GM15510 (cell line): ENCODE measurements at regions not wholly inside any gene's neighbourhood (a gene's known extent, or its start where the extent isn't known, plus 50 kb on each side); places are given as distances from the start of the nearest gene placed in this dataset.

Source experiments
- POLR2A ChIP-seq: IDR thresholded peaks from 3 replicates; pipeline ENCODE4 v1.6.1; 2011; ENCODE audit warnings: borderline replicate concordance; ENCODE audit not compliant: insufficient read length; ENCODE audit errors: extremely low read depth

DNA sequence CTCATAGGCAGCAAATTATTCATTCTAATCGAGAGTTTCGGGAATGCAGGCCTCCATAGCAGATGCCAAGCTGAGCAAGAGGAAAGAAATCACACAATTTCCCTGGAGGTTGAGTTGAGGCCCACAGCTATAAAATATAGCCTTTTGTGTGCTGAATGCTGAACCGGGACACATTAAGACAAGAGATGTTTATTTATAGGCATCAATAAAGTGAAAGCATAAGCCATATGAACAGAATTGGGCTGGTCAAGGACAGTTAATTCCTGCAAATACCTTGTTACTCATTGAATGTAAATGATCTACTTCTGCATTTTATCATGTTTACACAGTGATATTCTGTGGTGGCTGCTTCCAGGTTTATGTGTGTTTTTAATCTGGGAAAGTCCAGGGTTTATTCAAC is 461.7 kb downstream of the KLF12 start:
- no peak for TF ChIP-seq POLR2A

DNA sequence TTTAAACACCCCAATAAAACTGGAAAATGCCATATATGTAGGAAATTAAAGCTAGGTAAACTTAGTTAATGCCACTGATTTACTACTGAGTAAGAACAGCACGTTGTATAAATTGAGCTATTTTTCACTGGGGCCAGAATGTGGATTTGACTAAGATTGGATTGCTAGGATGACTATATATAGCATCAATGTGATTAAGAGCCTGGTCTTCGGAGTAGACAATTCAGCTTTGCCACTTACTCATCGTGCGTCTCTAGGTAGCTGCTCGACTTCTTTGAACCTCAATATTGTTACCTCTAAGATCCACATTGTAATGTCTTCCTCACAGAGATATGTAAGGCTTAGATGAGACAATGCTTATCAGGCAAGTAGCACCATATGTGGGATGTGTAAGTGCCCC is 462.5 kb downstream of the KLF12 start:
- no peak for TF ChIP-seq POLR2A

DNA sequence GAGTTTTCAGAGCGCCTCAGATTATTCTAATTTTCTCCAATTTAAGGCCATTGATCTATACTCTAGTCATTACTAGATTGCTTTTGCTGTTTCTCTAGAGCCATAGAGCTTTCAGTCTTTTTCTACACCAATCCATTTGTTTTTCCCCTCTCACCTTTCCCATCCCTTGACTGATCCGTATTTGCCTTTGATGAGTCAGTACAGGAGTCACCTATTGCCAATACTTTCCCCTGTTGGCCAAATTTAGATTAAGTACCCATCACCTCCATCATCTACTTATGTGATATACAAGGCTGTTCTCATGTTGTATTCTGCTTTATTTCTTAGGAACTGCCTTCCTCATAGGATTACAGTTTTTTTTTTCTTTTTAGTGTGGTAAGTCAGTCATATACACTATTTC is 463.2 kb downstream of the KLF12 start:
- TF ChIP-seq POLR2A = no peak

DNA sequence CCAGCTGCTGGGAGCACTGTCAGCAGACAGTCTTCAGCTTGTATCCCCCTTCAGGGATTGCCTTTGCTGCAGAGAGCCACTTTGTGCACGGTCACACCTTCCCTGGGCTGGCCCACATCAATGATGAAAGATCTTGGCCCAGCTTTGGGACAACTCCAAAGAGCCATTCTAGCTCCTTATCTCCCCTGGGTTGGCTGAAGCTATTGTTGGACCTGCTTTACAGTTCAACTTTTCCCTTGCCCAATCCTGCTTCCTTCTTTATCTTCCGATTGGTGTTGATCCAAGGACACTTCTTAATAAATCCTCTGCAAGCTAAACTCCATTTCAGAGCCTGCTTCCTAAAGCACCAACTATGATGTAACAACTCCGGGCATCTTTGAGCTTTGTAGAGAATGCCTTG is 466.4 kb downstream of the KLF12 start:
- TF ChIP-seq POLR2A = no peak

DNA sequence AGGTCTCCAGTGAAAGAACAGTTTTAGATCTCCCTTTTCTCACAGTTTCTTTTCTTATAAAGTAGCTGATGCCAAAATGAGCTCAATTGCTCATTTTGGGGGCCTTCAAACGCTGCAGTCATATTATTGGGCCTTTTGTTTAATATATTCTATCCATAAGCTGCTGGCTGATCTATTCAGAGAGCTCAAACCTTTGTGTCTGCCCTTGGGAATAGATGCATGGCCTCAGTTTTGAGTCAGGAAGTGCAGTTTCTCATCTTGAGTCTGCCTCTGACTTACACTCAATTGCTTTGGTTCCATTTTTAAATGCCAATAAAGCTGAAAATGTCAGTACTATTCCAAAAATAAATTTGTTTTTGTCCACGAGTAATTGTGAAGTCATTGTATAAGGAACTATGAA is 468.9 kb downstream of the KLF12 start:
- no peak for TF ChIP-seq POLR2A

DNA sequence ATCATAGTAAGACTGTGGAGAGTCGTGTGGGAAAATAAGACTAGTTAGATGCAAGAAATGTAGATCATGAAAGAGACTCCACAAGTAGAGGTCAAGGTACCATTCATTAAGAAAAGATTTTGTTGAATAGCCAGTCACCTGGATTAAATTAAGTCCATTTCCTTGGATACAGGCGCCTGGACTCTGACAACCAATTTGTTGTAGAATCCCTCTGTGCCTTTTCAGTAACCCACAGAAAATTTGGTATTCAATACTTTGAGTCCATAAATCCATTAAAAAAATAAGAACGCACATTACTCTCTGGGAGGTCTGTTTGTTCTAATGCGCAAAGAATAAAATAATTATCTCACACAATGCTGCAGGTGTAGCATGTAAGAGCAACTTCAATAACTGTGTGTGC is 469.4 kb downstream of the KLF12 start:
- TF ChIP-seq POLR2A = no peak

DNA sequence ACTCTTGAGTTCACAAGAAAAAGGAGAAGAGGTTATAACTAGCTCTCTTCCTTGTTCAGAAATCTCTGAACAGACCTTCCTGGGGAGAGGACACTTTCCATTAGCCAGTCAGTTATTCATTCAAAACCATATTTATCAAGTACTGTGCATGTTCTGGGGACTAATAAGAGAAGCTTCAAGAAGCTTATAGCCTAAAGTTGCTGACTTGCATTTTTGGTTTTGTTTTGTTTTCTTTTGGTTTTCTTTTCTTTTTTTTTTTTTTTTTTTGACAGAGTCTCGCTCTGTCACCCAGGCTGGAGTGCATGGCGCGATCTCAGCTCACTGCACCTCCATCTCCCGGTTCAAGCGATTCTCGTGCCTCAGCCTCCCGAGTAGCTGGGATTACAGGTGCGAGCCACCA is 471.4 kb downstream of the KLF12 start:
- no peak for TF ChIP-seq POLR2A

DNA sequence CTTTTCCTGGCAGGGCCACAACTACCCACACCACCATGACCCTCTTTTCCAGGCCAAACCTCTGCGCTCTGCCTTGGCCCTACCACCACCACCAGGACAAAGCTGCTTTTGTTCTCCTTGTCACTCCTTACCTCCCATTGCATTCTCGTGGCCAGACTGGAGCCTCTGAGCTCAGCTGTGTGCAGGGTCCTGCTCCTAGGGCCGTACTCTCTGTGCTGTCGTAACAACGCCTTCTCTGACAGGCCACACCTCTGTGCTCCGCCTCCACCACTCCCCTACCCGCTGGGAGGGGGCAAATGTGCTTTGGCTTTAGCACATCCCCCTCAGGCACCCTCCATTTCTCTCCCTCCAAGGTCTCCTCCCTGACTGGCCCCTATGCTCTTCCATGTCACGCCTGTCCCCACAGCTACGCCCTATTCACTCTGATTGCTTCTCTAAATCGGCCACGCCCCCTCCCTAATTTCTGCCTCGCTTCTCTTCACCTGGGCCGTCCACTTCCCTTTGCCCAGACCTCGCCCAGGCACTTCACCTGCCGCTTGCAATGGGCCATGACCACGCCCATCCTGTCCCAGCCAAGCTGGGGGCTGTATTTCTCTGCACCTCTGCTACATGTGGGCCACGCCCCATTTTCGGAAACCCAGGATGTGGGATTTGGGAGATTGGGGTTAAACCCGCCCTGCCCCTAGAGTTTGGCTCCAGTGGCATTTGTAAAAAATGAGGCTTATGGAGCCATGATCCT is 472.3 kb downstream of the KLF12 start:
- TF ChIP-seq POLR2A = no peak

DNA sequence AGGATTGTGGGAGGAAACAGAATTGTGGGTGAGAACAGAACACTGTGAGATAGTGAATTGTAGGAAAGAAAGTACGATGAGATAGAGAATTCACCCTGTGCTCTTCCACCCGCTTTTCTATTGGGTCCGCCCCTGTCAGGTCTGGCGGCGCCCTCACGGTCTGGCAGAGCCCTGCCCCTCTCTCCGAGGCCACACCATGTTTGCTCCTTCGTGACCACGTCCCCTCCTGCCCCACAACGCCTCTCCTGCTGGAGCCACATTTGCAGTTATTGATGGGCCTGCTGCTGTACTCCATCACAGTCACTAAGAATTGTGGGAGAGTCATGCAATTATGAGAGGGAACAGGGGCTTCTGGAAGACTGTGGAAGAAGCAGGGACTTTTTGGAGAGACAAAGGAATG is 473.1 kb downstream of the KLF12 start:
- TF ChIP-seq POLR2A = no peak

DNA sequence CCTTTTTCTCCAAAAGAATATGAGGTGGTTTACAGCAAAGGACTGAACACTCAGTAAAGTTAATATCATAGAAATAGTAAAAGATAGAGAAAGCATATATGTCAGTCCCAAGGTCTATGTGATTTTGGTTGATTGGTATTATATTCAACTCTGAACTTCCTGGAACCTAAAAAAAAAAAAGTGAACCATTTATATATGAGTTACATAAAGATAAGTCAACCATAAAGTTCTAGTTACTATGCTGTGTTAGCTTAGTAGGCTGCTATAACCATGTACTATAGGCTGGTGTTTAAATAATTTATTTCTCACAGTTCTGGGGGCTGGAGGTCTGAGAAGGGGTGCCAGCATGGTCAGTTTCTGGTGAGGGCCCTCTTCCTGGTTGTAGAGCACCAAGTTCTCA is 475.6 kb downstream of the KLF12 start:
- TF ChIP-seq POLR2A = no peak

DNA sequence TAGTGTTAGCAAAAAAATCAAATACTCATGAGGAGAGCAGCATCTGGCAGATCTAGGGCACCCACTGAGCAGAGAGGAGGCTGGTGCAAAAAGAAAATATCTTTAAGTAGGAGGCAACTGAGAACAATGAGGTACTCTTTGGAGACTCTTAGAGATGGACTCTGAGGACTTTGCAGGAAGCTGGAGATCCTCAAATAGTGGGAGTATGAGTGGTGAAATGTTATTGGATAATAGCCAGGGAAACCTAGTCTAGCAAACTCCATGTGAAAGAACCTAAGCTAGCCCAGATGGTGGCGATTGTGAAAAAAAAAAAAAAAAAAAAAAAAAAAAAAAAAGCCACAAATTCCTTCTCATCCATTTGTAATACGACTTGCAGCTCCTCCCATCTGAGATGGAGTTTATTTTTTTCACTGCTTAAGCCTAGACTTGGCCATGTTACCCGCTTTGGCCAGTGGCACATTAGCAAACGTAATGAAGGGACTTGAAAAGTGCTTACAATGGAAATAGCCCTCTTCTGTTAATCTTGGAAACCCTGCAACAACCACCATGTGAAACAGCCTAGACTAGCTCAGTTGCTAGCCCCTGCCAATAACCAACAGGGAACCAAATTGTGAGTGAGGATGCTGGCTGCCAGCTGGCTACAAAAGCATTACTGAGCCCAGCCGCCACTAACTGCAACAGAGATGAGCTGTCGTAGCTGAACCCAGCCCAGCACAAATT is 476.2 kb downstream of the KLF12 start:
- TF ChIP-seq POLR2A = no peak

DNA sequence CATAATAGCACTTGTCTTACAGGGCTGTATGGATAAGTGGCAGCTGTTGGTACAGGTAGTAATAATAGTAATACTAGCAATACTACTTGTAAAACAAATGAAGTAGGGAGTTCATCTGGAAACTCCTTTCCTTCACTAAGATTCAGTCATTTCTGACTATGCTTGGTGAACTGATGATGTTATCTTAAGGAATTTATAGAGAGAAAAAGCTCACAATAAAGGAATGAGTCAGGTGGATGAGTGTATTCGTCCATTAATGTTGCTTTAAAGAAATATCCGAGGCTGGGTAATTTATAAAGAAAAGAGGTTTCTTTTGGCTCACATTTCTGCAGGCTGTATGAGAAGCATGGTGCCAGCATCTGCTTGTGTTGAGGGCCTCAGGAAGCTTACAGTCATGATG is 477.3 kb downstream of the KLF12 start:
- TF ChIP-seq POLR2A = no peak

DNA sequence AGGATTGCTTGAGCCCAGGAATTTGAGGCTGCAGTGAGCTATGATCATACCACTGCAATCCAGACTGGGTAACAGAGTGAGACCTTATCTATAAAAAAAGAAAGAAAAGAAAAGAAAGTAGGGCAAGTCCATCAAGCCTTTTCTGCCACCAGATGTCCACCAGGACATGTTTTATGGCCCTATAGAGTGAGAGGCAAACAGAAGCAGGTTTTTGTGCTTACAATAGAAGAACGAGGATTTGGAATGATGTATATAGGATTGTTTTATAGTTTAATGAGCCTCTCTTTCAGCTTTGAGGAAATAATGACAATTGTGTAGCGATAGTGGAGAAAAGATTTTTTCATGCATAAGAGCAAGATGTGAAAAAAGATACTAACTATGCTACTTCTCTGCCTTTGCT is 480.5 kb downstream of the KLF12 start:
- no peak for TF ChIP-seq POLR2A

DNA sequence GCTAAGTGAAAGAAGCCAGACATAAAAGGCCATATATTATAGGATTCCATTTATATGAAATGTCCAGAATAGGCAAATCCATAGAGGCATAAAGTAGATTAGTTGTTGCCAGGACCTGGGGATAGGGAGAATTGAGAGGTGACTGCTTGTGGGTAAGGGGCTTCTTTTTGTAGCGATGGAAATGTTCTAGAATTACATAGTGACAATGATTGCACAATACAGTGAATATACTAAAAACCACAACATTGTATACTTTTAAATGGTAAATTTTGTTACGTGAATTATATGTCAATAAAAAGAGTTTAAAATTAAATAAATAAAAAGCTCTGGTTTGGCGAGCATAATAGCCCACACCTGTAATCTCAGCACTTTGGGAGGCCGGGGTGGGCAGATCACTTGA is 486.8 kb downstream of the KLF12 start:
- TF ChIP-seq POLR2A = no peak

DNA sequence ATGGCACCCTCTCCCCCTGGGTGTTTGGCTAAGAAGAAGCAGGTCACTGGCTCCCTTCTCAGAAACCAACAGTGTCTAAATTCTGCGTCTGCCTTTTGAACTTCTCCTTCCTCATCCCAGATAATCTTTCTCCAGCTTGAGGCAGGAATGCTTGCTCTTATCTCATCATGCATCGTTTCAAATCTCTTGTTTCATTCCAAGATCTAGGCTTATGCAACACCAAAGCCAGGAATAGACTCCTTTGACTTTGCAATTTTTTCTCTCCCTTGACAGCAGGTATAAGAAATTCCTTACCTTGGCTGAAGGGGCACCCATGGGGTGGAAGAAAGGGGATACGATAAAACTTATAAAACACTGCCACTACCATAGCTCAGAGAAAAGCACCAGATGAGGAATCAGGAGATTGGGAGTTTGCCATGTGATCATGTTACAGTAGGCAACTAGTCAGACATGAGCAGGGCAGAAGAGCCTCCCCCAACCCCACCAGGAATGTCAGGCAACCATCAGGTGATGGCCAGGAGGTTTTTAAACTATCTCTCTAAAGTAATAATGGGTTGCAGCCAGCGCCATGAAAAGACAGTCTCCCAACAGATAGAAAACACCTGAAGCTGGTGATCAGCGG is 498.9 kb downstream of the KLF12 start:
- no peak for TF ChIP-seq POLR2A
